H9 (cell line): ENCODE measurements at regions not wholly inside any gene's neighbourhood (a gene's known extent, or its start where the extent isn't known, plus 50 kb on each side); places are given as distances from the start of the nearest gene placed in this dataset.

Experiments used
- DNase-seq: peaks from one replicate; pipeline ENCODE4 v3.0.0-alpha.2; 2017
- H2AFZ ChIP-seq: one replicate; pipeline ENCODE4 v1.6.1; 2013; ENCODE audit warnings: mild to moderate bottlenecking, low read length, control low read depth, moderate library complexity
- H2AK5ac ChIP-seq: 2 replicates; pipeline ENCODE4 v1.6.1; 2013; ENCODE audit warnings: low read length, control low read depth, mixed read lengths; ENCODE audit not compliant: insufficient read length
- H2BK120ac ChIP-seq: one replicate; pipeline ENCODE4 v1.6.1; 2013; ENCODE audit warnings: low read depth, mild to moderate bottlenecking, low read length, control low read depth, inconsistent platforms; ENCODE audit not compliant: poor library complexity, severe bottlenecking
- H2BK12ac ChIP-seq: 2 replicates; pipeline ENCODE4 v1.6.1; 2013; ENCODE audit warnings: low read length, control low read depth, mixed read lengths, low read depth; ENCODE audit not compliant: insufficient read length
- H2BK15ac ChIP-seq: 2 replicates; pipeline ENCODE4 v1.6.1; 2013; ENCODE audit warnings: low read depth, low read length, control low read depth
- H2BK20ac ChIP-seq: one replicate; pipeline ENCODE4 v1.6.1; 2013; ENCODE audit warnings: low read depth, mild to moderate bottlenecking, low read length, control low read depth, inconsistent platforms; ENCODE audit not compliant: poor library complexity, severe bottlenecking
- H2BK5ac ChIP-seq: 2 replicates; pipeline ENCODE4 v1.6.1; 2013; ENCODE audit warnings: low read length, control low read depth, mixed read lengths; ENCODE audit not compliant: insufficient read length
- H3K14ac ChIP-seq: 2 replicates; pipeline ENCODE4 v1.6.1; 2013; ENCODE audit warnings: low read length, control low read depth; ENCODE audit not compliant: insufficient read depth
- H3K18ac ChIP-seq: 2 replicates; pipeline ENCODE4 v1.6.1; 2013; ENCODE audit warnings: low read depth, mild to moderate bottlenecking, mixed read lengths, low read length, control low read depth; ENCODE audit not compliant: insufficient read length
- H3K23ac ChIP-seq: 2 replicates; pipeline ENCODE4 v1.6.1; 2013; ENCODE audit warnings: low read length, control low read depth, mixed read lengths, low read depth; ENCODE audit not compliant: insufficient read length
- H3K23me2 ChIP-seq: 2 replicates; pipeline ENCODE4 v1.6.1; 2013; ENCODE audit warnings: low read depth, mild to moderate bottlenecking, mixed read lengths, low read length, control low read depth; ENCODE audit not compliant: insufficient read length, poor library complexity, severe bottlenecking
- H3K27ac ChIP-seq: 2 replicates; pipeline ENCODE4 v1.5.1; 2013; ENCODE audit warnings: low read length, control low read depth, mixed read lengths, low read depth; ENCODE audit not compliant: insufficient read length
- H3K27me3 ChIP-seq: 2 replicates; pipeline ENCODE4 v1.6.1; 2013; ENCODE audit warnings: low read length, control low read depth, inconsistent platforms; ENCODE audit not compliant: insufficient read depth
- H3K4ac ChIP-seq: 2 replicates; pipeline ENCODE4 v1.6.1; 2013; ENCODE audit warnings: low read depth, mild to moderate bottlenecking, control low read depth, inconsistent platforms, low read length, moderate library complexity
- H3K4me1 ChIP-seq: 2 replicates; pipeline ENCODE4 v1.6.1; 2013; ENCODE audit warnings: low read length, control low read depth, inconsistent platforms; ENCODE audit not compliant: insufficient read depth
- H3K4me2 ChIP-seq: 2 replicates; pipeline ENCODE4 v1.6.1; 2013; ENCODE audit warnings: low read length, control low read depth, mixed read lengths; ENCODE audit not compliant: insufficient read length, insufficient read depth
- H3K56ac ChIP-seq: 2 replicates; pipeline ENCODE4 v1.6.1; 2013; ENCODE audit warnings: low read depth, mild to moderate bottlenecking, mixed read lengths, low read length, control low read depth; ENCODE audit not compliant: insufficient read length
- H3K79me1 ChIP-seq: 2 replicates; pipeline ENCODE4 v1.6.1; 2013; ENCODE audit warnings: low read depth, mild to moderate bottlenecking, moderate library complexity, low read length, control low read depth, inconsistent platforms; ENCODE audit not compliant: insufficient read depth, poor library complexity, severe bottlenecking
- H3K79me2 ChIP-seq: 2 replicates; pipeline ENCODE4 v1.6.1; 2013; ENCODE audit warnings: low read length, control low read depth, inconsistent platforms; ENCODE audit not compliant: insufficient read depth
- H3K9ac ChIP-seq: 2 replicates; pipeline ENCODE4 v1.6.1; 2013; ENCODE audit warnings: low read length, control low read depth, mixed read lengths; ENCODE audit not compliant: insufficient read length; ENCODE audit errors: extremely low read depth
- H3K9me3 ChIP-seq: one replicate; pipeline ENCODE4 v1.6.1; 2013; ENCODE audit warnings: low read depth, low read length, inconsistent platforms; ENCODE audit not compliant: control insufficient read depth
- H3T11ph ChIP-seq: one replicate; pipeline ENCODE4 v1.6.1; 2013; ENCODE audit warnings: mild to moderate bottlenecking, low read length, control low read depth, inconsistent platforms
- H4K20me1 ChIP-seq: one replicate; pipeline ENCODE4 v1.6.1; 2013; ENCODE audit not compliant: control insufficient read depth, insufficient read length, insufficient read depth
- H4K5ac ChIP-seq: 2 replicates; pipeline ENCODE4 v1.6.1; 2013; ENCODE audit warnings: low read depth, mild to moderate bottlenecking, mixed read lengths, low read length, control low read depth; ENCODE audit not compliant: insufficient read length
- H4K8ac ChIP-seq: replicated peaks from 2 replicates; pipeline ENCODE4 v1.6.1; 2013; ENCODE audit warnings: low read length, control low read depth, mixed read lengths, low read depth; ENCODE audit not compliant: insufficient read length
- H4K91ac ChIP-seq: 2 replicates; pipeline ENCODE4 v1.6.1; 2013; ENCODE audit warnings: low read depth, mild to moderate bottlenecking, moderate library complexity, mixed read lengths, low read length, control low read depth; ENCODE audit not compliant: insufficient read length
- H3K27ac Mint-ChIP-seq, 3 experiments: 2 replicates in 2 of 3; 3 replicates in 1 of 3; pipeline ENCODE4 v1.8.0; 2020 to 2021; ENCODE audit warnings: mixed read lengths in 3 of 3, mild to moderate bottlenecking in 1 of 3, moderate library complexity in 1 of 3
- H3K27me3 Mint-ChIP-seq: 2 replicates; pipeline ENCODE4 v1.8.0; 2021; ENCODE audit warnings: low read depth, mild to moderate bottlenecking, moderate library complexity, mixed read lengths
- H3K36me3 Mint-ChIP-seq, 3 experiments: 2 replicates in 2 of 3; 3 replicates in 1 of 3; pipeline ENCODE4 v1.8.0; 2020 to 2021; ENCODE audit warnings: low read depth in 3 of 3, mixed read lengths in 3 of 3; ENCODE audit not compliant: insufficient read depth in 1 of 3
- H3K4me1 Mint-ChIP-seq, 2 experiments: 2 replicates each; pipeline ENCODE4 v1.8.0; 2020; ENCODE audit warnings: mixed read lengths in 2 of 2
- H3K4me3 Mint-ChIP-seq, 2 experiments: 2 replicates in 1 of 2; 3 replicates in 1 of 2; pipeline ENCODE4 v1.8.0; 2020 to 2021; ENCODE audit warnings: mild to moderate bottlenecking in 2 of 2, mixed read lengths in 2 of 2, moderate library complexity in 1 of 2
- H3K9me3 Mint-ChIP-seq, 2 experiments: 2 replicates in 1 of 2; 3 replicates in 1 of 2; pipeline ENCODE4 v1.8.0; 2020; ENCODE audit warnings: mild to moderate bottlenecking in 2 of 2, mixed read lengths in 2 of 2, moderate library complexity in 1 of 2
- CTCF ChIP-seq: fragments of 200-600 bp; sonication (generic); conservative IDR thresholded peaks from 3 replicates; pipeline ENCODE4 v1.8.0; 2021; ENCODE audit warnings: antibody characterized with exemption, mild to moderate bottlenecking
- WGBS: extraction: QIAGEN DNeasy Blood & Tissue Kit; methylation state at CpG from one replicate; pipeline ENCODE4 v1.1.7; 2013; ENCODE audit warnings: missing lambda C conversion rate, low lambda C conversion rate, mixed read lengths; ENCODE audit not compliant: insufficient read length; ENCODE audit errors: extremely low coverage; 5-methylcytosine and 5-hydroxymethylcytosine counted together

GRCh38 chr15:69902414-69903062, 195.2 kb downstream of the TLE3 start:
- no peaks in the 10 kb centered on the region for H3K23me2 ChIP-seq
- H3K9ac ChIP-seq, result no peak overlapping the region
- Mint-ChIP-seq H3K27ac (no peak overlapping the region), H3K4me3 (no peak overlapping the region), H3K36me3 (no peaks in the 10 kb centered on the region), H3K27me3 (peaks cover 4% of the 10 kb centered on the region), H3K9me3 (no peaks in the 10 kb centered on the region), H3K4me1 (peaks cover 3 to 5% of the 10 kb centered on the region in 2 experiments; a peak in 3 of 4 replicates)
- H3K56ac ChIP-seq, result no peak overlapping the region
- H3K27ac ChIP-seq, result no peak overlapping the region
- no peaks in the 10 kb centered on the region for H3K27me3 ChIP-seq
- no peaks in the 10 kb centered on the region for H3K79me2 ChIP-seq
- no peak for DNase-seq
- H2BK12ac ChIP-seq, result no peak overlapping the region
- H3K23ac ChIP-seq, result no peak overlapping the region
- H2BK15ac ChIP-seq, result no peak overlapping the region
- H2BK120ac ChIP-seq, result no peak overlapping the region
- H4K91ac ChIP-seq, result no peak overlapping the region
- no peak overlapping the region for H3K4ac ChIP-seq
- no peak overlapping the region for H3T11ph ChIP-seq
- H3K79me1 ChIP-seq, result no peaks in the 10 kb centered on the region
- H2BK5ac ChIP-seq, result no peak overlapping the region
- no peak overlapping the region for H2AFZ ChIP-seq
- no peaks in the 10 kb centered on the region for H4K20me1 ChIP-seq
- no CpG with 5 or more reads among the region's 7 CpGs for WGBS
- no peak overlapping the region for H3K18ac ChIP-seq
- no peak overlapping the region for H2BK20ac ChIP-seq
- H3K9me3 ChIP-seq, result no peaks in the 10 kb centered on the region
- TF ChIP-seq CTCF, result no peak
- H4K5ac ChIP-seq, result no peak overlapping the region
- H3K14ac ChIP-seq, result no peak overlapping the region
- no peak overlapping the region for H3K4me2 ChIP-seq
- no peaks in the 10 kb centered on the region for H3K4me1 ChIP-seq
- H2AK5ac ChIP-seq, result no peak overlapping the region
- H4K8ac ChIP-seq, result no peak overlapping the region
